GM19035 (cell line): ENCODE measurements at regions not wholly inside any gene's neighbourhood (a gene's known extent, or its start where the extent isn't known, plus 50 kb on each side); places are given as distances from the start of the nearest gene placed in this dataset.
"Not testable (repeated sequence)": the region's sequence is repeated elsewhere in the genome, so short reads cannot be mapped to it uniquely, and the experiment has no call there.

Experiments
- ATAC-seq: cut with Tn5 transposase; IDR thresholded peaks from one replicate; pipeline ENCODE4 v1.9.1; 2021; ENCODE audit not compliant: unreplicated experiment

DNA sequence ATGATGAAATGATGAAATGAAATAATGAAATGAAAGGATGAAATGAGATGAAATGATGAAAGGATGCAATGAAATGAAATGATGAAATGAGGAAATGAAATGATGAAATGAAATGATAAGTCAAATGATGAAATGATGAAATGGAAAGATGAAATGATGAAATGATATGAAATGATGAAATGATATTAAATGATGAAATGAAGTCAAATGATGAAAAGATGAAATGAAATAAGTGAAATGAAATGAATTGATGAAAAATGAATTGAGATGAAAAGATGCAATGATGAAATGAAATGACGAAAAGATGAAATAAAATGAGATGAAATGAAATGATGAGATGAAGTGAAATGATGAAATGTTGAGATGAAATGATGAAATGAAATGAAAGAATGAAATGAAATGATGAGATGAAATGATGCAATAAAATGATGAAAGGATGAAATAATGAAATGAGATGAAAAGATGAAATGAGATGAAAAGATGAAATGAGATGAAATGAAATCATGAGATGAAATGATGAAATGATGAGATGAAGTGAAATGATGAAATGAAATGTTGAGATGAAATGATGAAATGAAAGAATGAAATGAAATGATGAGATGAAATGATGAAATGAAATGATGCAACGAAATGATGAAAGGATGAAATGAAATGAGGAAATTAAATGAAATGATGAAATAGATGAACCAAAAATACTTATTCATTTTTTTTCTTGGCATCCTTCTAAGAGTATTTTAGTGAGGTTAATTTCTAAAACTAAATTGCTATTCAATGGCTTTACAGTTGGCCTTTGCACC, 139.8 kb upstream of the ERV3-1 start:
- not testable (repeated sequence) for ATAC-seq

DNA sequence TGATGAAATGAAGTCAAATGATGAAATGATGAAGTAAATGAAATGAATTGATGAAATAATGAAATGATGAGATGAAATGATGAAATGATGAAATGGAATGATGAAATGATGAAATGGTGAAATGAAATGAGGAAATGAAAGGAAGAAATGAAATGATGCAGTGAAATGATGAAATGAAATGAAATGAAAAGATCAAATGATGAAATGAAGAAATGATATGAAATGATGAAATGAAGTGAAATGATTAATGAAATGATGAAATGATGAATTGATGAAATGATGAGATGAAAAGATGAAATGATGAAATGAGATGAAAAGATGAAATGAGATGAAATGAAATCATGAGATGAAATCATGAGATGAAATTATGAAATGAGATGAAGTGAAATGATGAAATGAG, 139.2 kb upstream of the ERV3-1 start:
- not testable (repeated sequence) for ATAC-seq

DNA sequence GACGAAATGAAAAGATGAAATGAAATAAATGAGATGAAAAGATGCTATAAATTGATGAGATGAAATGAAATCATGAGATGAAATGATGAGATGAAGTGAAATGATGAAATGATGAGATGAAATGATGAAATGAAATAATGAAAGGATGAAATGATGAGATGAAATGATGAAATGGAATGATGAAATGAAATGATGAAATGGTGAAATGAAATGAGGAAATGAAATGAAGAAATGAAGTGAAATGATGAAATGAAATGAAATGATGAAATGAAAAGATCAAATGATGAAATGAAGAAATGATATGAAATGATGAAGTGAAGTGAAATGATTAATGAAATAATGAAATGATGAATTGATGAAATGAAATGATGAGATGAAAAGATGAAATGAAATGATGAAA, 138.5 kb upstream of the ERV3-1 start:
- not testable (repeated sequence) for ATAC-seq

DNA sequence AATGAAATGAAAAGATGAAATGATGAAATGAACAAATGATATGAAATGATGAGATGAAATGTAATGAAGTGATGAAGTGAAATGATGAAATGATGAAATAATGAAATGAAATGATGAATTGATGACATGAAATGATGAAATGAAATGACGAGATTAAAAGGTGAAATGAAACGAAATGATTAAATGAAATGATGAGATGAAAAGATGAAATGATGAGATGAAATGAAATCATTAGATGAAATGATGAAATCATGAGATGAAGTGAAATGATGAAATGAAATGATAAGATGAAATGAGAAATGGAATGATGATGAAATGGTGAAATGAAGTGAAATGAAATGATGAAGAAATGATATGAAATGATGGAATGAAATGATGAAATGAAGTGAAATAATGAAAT, 138.1 kb upstream of the ERV3-1 start:
- not testable (repeated sequence) for ATAC-seq

DNA sequence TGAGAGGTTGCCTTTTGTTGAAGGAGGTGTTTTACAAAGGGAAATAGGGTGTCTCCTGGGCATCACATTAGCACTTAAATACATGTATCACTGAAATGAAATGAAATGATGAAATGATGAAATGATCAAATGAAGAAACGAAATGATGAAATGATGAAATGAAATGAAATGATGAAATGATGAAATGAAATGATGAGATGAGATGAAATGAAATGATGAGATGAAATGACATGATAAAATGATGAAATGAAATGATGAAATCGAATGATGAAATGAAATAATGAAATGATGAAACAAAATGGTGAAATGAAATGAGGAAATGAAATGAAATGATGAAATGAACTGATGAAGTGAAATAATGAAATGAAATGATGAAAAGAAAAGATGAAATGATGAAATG, 137.6 kb upstream of the ERV3-1 start:
- ATAC-seq: not testable (repeated sequence)

DNA sequence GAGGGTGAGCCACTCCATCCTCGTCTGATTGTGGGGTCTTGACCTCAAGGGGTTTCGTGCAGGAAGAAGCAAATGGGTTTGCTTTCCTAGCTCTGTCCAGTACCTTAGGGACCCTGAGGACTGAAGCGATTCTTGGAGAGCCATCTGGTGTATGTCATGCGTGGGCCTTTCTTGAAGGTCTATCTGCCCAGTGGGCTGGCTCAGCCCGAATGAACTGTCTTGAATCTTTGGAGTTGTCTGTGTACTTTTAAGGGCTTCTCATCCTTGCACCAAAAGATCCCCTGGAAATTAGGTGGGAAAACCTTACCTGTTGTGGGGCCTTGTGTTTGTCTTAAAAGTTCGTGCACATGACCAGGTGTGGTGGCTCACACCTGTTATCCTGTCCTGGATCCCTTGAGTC, 135.4 kb upstream of the ERV3-1 start:
- not testable (repeated sequence) for ATAC-seq

- ATAC-seq: not testable (repeated sequence)
These were observed 134.9 kb upstream of the ERV3-1 start for GRCh38 chr7:65141405-65141778.

- not testable (repeated sequence) for ATAC-seq
These were observed 134.3 kb upstream of the ERV3-1 start for GRCh38 chr7:65140543-65141404.

- not testable (repeated sequence) for ATAC-seq
These were observed 130.4 kb upstream of the ERV3-1 start for GRCh38 chr7:65136850-65137249.

DNA sequence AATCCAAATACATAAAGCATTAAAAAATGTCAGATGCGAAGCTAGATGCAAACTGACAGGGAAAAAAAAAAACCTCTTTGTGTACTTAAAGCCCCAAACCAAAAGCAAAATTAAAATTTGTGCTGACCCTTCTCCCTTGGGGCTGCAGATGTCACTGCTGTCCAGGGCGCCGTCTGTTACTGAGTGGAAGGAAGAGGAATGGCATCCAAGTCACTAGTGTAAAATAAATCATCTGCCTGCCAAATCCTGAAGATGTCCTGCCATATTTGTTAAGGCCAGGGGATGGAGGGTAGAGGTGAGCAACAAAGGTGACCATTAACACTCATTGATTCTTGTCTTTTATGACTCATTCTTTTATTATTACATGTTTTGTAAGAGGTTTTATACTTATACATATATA, 126.6 kb upstream of the ERV3-1 start:
- not testable (repeated sequence) for ATAC-seq

DNA sequence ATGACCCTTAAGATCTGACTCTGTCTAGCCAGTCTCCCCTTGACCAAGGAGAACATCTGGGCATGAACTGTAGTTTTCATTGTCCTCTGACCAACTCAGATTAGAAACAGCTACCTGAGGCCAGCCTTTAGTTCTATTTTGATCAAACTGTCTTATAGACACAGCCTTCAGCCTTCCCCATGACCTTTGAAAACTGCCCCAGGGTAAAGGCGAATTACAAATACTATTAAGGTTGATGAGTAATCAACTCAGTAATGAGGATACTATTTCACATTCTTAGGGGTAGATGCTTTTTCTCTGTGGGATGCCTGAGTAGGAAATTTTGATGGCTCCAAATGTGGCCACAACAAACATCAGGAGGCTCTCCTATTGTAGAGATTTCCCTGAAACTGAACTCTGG, 125.8 kb upstream of the ERV3-1 start:
- ATAC-seq: not testable (repeated sequence)

DNA sequence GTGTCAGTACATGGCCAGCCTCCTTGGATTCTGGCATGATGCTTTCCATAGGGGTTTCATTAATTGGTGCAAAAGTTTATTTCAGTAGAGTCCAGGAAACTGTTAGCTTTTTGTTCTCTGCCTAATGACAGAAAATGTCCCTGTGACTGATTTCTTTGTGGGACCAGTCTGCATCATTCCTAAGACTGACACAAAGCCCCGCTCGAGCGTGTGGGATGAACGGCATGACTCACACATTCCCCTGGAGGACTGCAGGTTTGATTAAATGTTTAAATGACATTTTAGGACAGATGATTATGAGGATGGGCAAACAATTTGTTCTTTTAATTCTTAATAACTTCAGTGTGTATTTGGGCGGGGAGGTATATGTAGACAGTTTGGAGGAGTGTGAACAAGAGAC, 120.9 kb upstream of the ERV3-1 start:
- ATAC-seq: not testable (repeated sequence)

DNA sequence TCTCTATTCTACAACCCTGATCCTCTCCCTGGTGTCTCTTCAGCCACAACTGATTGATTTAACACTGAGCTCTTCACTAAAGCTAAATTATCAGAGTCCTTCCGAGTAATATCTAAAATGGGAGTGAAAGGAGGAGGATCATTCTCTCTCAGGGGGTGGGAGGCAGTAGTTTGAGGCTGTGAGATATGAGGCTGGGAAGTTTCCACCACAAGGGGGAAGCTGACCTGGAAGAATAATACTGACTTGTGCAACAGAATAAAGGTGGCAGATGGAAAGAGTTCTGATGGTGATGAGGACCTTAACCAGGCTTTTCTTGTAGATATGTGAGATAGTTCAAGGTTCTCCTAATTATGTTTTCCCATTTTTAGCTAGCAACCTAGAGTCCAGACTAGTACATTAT, 118.1 kb upstream of the ERV3-1 start:
- not testable (repeated sequence) for ATAC-seq

DNA sequence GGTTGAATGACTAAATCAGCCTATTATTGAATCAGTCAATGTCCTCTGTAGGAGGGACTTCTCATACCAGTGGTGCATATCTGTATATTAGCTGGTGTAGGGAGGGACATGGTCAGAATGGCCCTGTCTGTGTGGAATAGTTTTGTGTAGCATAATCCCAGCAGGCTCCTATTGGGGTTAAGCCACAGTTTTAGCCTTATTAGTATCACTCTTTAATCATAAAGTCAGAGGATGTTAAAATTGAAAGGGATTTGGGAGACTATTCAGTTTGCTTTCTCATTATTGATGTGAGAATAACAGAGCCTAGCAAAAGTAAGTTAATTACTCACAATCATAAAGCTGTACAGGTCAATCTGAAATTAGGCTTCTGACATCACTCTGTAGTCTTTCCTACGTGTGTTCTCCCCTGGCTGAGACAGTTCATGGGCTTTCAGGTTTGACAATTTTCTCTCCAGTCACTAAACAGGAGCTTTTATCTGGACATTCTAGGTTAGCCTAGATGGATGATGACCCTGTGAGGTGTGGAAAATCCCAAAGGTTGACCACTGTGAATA, 99.2 kb upstream of the ERV3-1 start:
- peak; percentile 84 for ATAC-seq

GRCh38 chr7:65100499-65100898, 94.0 kb upstream of the ERV3-1 start:
- not testable (repeated sequence) for ATAC-seq

DNA sequence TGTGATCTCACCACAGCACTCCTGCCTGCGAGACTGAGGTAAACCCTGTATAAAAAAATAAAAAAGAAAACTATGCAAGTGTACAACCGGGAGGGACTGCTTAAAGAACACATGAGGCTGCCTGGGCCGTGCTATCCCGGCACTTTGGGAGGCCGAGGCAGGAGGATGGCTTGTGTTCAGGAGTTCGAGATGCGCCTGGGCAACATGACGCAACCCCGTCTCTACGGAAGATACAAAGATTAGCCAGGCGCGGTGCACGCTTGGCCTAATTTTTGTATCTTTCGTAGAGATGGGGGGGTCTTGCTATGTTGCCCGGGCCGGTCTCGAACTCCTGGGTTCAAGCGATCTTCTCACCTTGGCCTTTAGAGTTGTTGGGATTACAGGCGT, 75.2 kb upstream of the ERV3-1 start:
- not testable (repeated sequence) for ATAC-seq

GRCh38 chr7:65080799-65081668, 74.5 kb upstream of the ERV3-1 start:
- peak; percentile 98 for ATAC-seq

DNA sequence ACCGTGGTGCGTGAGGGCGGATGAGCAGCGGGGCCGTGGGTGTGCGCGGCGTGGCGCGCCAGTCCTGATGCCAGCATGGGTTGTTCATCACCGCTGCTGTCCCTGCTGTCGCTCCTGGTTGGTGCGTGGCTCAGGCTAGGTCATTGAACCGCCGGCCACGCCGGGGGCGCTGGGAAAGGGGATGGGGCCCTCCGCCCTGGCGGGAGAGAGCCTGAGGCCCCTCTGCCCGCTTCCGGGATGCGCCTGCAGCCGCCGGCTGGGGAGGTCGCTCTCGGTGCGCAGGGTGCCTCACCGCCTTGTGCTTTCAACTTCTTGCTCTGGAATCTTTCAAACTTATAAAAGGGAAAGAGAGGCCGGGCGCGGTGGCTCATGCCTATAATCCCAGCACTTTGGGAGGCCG, 68.5 kb upstream of the ERV3-1 start:
- not testable (repeated sequence) for ATAC-seq

GRCh38 chr7:65073160-65073559, 66.7 kb upstream of the ERV3-1 start:
- ATAC-seq: not testable (repeated sequence)

GRCh38 chr7:65071854-65072431, 65.5 kb upstream of the ERV3-1 start:
- not testable (repeated sequence) for ATAC-seq
